NCI-H2107 treated with DMSO at 0.1 percent for 48 hours (cell line): ENCODE measurements at regions not wholly inside any gene's neighbourhood (a gene's known extent, or its start where the extent isn't known, plus 50 kb on each side); places are given as distances from the start of the nearest gene placed in this dataset.

Experiments used
- DNase-seq: peaks from one replicate; lab custom pipeline; 2025; ENCODE audit not compliant: unreplicated experiment; lab: John Stamatoyannopoulos, UW

GRCh38 chr6:168228676-168229367 lies 90.8 kb downstream of the DACT2 start:
- no peak for DNase-seq

DNA sequence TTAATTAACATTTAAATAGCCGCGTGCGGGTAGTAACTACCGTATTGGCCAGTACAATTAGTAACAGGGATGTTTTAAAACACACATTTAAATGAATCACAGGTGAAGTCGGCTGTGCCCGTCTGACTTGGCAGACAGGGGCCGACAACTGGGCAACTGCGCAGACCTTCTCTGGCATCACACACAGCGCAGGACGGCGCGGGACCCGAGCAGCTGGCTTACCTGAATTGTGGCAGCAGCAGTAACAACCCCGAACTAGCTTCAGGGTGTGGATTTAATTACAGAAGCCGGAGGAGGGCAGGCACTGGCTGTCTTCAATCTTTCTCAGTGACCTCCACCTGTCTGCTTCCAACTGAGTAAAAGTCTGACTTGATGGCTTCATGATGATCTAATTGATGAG lies 91.7 kb downstream of the DACT2 start:
- no peak for DNase-seq

DNA sequence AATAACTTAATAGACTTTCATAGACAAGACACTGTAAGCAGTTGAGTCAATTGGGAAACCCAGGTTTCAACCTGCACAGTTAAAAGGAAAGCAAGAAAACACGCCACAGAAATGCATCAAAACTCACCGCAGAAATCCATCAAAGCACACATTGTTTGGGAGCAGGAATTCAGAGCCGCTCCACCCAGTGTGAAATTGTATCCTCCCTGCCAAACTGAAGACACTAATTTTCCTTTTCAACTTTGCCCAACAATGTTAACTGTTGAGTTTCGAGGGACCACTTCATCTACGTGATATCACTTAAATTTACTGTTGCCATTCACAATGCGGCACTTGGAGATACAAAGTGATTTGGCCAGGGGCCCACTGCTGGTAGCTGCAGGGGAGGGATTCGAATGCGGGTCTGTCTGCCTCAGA lies 92.7 kb downstream of the DACT2 start:
- DNase-seq, result peak; percentile 36

DNA sequence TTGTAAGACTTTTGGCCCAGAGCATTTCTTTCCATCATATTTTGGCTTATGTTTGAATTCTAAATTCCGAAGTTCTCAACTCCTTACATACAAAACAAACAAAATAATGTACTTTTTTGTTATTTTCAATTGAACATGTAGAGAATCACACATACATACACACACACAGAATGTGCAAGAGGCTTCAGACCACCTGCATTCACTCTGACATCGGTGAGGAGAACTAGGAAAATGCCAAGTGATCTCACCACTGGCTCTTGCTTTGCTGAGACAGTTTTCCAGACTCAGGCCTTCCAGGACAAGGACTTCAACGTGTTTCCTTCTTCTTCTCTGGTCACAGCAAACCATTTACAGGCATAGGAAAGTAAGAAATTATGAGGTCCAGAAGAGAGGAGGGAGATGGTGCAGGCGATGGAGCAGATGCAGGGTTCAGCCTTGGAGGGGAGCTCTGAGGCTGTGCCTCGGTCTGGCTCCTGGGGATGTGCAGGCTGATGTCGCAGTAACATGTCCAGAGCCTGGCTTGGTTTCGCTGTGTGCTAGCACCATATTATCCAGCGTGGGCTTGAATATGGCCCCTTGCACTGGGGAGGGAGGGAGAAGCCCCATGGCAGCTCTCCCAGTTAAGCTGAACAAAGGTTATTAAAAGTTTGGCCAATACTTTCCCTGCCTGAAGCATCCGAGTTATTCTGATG lies 93.4 kb downstream of the DACT2 start:
- no peak for DNase-seq

- DNase-seq, result no peak
These were observed 94.1 kb downstream of the DACT2 start for GRCh38 chr6:168225471-168225911.

DNA sequence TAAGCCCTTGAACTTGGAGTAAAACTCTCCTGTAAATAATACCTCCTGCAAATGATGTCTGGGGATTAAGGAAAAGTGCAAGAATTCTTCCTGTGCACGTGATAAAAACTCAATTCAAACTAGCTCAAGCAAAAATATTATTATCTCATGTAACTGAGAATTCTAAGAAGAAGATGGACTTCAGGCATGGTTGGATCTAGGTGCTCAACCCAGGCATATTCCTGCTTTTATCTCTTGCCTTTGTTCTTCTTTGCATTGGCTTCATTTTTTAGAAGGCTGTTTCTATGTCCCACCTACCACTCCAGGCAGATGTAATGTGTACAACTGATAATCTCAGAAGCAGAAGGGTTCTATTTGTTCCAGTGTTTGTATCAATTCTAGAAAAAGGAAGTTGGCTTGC lies 95.8 kb downstream of the DACT2 start:
- no peak for DNase-seq

- DNase-seq, result no peak
These were observed 96.4 kb downstream of the DACT2 start for GRCh38 chr6:168223150-168223549.

DNA sequence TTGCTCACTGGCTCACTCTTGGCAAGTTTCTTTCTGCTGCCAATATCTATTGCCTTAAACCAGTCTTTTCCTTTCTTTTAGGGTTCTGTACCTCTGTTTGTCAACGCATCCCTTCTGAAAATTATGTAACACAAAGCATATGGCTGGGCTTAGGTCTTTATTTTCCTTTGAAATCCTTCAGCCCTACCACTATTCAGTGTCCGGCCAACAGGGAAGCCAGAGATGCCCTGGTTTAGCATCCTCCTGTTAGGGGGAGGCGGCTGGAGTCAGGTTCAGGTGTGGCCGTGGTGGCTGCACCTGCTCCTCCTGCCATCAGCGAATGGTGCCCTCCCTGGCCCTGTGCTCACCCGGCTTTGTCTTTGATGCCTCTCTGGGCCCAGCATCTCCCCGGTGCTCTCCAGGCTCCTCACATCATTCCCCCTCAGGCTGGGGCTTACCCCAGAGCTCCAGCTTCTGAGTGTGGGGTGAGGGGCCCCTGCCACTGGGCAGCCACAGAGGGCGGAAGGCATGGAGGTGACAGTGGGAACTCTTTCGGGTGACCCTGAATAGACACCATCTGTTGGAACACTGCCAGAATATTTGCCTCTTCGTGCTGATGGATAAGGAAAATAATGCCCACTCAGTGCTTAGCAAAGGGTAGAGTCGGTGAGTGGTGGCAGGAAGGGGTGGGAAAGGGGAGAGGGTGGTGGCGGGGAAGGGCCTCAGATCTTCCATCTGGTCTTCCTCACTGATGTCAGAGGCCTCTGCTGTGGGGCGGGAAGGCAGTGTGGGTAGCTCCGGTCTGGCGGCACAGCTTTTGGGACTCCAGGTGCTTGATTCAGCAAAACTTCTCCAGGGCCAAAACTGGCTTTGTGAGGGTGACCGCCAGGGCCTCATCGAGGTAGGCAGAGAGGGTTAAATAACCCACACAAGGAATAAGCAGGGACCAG lies 97.2 kb downstream of the DACT2 start:
- DNase-seq, result no peak

DNA sequence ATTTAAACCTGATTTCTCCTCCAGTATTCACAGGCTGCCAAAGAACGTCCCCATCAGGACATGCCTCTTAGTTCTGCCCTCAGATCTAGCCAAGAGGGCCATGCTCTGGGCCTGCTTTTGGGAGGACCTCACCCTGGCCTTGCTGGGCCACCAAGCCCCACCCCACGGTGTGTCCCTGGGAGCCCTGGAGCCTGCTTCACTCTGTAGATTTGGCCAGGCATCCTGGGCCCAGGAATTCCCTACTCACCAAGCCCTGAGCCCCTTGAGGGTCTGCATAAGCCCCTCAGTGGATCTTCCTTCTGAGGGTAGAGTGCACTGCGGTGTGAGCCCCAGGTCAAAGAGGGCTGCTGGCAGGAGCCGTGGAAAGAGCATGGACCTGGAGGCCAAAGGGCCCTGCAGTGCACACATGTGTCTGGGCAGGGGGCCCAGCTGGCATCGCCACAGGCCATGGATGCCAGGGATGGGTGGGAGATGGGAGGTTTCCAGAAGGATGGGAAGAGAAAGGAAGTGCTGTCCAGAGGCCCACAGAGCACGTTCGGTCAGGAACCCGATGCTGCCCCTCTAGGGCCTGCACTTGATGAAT lies 98.0 kb downstream of the DACT2 start:
- DNase-seq, result no peak

GRCh38 chr6:168221000-168221399 lies 98.6 kb downstream of the DACT2 start:
- DNase-seq, result peak; percentile 53

DNA sequence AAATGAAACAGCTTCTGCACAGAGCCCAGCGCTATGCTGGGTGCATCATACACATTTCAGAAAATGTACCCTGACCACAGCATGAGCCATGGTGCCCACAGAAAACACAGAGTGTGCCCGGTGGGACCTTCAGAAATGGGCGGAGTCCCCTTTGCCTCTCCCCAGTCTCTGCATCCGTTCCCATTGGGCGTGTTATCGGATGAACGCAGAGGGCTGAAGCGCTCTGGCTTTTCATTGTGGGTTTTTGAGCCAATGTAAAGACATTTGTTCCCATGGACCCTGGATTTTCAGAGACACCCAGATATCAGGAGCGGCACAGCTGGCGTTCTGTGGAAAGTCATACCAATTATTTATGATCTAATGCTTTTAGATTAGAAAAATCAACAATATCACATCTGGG lies 99.8 kb downstream of the DACT2 start:
- no peak for DNase-seq

DNA sequence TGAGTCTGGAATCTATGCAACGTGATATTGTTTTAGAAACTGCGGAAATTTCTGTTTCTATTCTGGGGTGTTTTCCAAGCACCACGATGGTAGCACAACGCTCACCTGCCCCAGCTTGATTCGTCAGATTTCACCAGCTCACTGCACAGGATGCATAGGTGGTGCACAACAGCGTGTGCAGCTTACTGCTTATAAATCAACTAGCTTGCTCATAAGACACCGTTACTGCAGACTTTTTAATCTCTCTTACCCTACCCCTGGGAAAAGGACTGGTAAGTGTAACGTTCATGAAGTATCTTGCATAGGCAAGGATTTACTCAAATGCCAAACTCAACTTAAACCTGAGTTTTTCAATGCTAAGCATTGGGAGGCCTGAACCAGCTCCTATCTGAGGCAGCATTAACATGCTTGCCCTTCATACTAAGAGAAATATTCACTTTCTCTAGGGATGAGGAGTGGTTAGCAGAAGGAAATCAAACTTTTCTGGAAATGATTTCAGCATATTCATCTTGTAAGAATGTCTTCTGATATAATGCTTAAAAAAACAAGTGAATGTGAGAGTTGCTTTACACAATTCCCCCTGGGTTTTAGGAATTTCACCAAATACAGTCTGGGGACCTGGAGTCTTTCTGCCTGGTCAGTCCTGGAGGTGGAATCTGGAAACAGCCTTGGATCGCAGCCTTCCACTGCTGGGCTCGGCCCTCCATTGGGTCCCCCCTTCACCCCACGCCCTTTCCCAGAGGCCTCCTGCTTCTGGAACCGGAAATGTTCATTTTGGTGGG lies 100.6 kb downstream of the DACT2 start:
- no peak for DNase-seq

GRCh38 chr6:168217880-168218537 lies 101.6 kb downstream of the DACT2 start:
- peak; percentile 61 for DNase-seq

GRCh38 chr6:168217216-168217879 lies 102.2 kb downstream of the DACT2 start:
- DNase-seq, result no peak

GRCh38 chr6:168216751-168217191 lies 102.8 kb downstream of the DACT2 start:
- no peak for DNase-seq

DNA sequence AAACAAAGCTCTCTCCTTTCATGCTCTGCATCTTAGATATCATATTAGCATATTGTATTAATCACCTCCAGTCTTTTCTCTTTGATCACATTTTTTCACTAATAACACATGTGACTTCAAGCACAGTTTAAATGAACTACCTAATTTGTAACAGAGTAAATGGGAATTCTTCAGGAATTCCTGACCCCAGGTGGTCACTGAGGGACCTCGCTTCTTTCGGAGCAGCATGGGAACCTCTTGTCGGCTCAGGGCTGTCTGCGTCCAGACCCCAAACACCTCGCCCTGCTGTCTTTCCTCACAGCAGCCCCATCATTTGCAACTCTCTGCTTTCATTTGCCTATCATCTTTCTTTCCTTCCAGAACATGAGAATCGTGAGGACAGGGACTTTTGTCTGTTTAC lies 103.5 kb downstream of the DACT2 start:
- no peak for DNase-seq

DNA sequence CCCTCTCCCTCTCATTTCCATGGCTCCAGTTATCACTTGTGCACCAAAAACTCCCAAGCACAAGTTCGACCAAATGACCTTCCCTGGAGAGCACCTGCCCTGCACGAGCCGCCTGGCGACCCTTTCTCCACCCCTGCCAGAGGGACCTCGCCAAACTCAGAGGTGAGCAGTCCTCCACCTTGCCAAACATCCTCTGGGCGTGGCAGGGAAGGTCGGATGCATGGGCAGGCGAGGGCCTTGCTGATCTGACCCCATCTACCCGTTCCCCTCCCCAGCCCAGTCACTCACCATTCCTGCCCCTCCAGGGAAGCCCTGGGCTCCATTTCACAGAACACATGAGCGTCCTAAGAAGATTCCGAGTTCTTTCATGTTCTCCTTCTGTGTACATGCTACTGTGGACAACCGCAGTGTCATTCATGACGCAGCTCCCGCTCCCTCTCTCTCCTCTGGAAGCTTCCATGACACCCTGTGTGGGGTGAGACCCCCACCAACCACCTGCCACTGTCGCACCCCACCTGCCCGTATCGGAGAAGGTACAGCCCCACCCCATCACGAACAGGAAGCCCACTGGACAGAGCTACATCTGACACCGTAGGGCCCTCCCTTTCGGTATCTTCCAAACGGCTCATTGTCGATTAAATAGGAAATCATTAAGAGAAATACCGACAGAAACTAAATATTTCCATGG lies 104.3 kb downstream of the DACT2 start:
- no peak for DNase-seq

DNA sequence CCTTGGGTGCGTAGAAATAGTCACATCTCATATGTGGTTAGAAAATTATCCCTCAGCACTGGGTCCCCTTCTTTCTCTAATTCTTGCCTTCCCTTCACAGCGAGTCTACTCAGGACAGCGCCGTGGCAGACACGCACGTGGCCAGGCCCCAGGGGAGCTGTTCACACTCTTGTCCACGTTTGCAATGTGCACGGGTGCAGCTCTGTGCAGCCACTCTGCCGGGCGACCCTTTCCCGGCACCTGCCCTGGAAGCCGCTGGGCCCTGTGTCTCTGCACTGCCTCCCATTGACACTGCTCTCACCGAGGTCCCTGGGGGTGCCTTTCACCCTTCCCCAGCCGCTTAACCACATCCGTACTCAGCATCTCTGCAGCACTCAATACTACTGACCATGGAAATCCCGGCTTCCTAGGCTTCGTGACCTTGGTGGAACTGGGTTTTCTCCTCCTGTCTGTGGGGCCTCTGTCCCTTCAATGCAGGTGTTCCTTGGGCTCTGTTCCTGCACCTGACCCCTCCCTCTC lies 104.9 kb downstream of the DACT2 start:
- DNase-seq, result no peak

DNA sequence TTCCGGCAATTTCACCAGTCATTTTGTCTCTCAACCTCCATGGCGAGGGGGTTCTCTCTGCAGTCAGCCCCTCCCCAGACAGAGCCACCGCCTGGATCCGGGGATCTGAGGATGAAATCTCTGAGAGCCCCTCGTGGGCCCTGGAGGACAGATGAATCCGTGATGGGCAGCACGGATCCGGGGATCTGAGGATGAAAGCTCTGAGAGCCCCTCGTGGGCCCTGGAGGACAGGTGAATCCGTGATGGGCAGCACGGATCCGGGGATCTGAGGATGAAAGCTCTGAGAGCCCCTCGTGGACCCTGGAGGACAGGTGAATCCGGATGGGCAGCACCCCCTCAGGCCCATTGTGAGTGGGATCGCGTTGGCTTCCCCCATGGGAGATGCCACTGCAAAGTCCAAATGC lies 106.5 kb downstream of the DACT2 start:
- DNase-seq, result no peak
